ENCODE measurements at regions not wholly inside any gene's neighbourhood (a gene's known extent, or its start where the extent isn't known, plus 50 kb on each side); places are given as distances from the start of the nearest gene placed in this dataset.

- no peak for FAIRE-seq
Measured at GRCh38 chr6:27053738-27054137, 193.8 kb upstream of the PRSS16 start.

DNA sequence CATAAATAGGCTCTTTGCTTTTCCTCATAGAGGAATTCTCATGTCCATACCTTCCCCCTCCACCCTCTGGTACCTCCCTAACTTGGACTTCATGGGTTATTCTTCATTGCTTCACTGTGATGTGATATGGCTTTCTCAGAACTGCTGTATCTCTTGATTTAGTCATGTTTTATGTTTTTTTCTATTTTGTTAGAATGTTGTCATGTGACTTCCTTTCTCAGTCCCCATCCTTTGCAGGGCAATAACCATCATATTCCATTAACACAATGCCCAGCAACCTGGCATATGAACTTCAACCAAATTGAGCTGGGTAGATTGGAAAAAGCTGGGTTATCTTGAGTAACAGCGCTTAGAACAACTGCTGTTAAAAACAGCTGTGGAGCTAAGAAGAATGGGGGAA, 190.9 kb upstream of the PRSS16 start:
- FAIRE-seq = no peak

DNA sequence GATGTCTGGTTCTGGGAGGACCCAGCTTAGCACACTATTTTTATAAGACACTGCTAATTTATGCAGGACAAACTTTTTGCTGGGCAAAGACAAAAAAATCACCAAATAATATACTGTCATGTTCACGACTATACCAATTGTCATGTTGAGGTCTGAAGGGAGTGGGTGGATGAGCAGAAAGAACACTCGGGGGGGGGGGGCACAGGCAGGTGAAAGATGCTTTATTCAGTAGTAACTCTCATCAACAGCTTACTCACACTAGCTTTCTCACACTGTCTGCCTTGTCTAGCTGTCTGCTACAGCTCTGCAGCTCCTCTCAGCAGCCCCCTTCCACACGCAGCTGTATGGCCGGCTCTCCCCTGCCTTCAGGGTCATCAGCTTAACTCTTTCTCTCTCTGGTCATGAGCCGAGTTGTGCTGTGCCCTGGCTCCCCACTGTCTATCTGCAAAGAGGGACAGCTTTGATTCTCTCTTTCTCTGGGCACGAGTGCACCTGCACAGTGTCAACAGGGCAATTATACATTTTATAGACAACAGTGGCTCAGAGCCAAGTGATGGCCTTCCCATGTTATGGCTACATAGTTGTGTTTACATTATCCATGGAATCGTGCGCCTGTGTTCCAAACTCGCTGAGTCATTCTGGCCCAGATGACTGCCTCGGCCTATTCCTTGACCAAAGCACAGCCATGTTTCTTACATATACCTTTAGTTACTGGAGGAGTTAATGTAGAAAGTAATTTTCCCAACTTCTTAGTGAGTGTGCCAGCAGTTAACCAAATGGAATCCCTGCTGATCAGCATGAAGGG, 187.7 kb upstream of the PRSS16 start:
- FAIRE-seq = no peak

DNA sequence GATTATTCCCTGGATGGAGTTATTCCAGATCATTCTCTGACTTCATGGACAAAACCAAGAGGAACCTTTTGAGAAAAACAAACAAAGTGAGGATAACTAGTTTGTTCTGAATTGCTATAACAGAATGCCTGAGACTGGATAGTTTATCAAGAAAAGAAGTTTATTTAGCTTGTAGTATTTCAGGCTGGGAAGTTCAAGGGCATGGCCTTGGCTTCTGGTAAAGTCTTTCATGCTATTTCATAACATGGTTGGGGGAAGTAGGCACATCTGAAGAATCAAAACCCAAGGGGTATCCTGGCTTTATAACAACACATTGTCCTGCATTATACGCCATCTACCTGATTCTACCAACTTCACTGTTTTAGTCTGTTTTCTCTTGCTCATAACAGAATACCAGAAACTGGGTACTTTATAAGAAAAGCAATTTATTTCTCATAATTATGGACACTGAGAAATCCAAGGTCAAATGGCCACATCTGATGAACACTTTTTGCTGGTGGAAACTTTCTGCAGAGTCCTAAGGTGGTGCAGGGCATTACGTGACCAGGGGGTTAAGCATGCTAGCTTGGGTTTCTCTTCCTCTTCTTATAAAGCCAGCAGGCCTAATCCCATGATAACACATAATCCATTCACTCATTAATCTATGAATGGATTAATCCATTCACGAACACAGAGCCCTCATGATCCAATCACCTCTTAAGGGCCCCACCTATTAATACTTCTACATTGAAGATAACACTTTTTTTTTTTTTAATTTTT, 186.1 kb upstream of the PRSS16 start:
- no peak for FAIRE-seq

GRCh38 chr6:27062755-27063154, 184.7 kb upstream of the PRSS16 start:
- FAIRE-seq = no peak

DNA sequence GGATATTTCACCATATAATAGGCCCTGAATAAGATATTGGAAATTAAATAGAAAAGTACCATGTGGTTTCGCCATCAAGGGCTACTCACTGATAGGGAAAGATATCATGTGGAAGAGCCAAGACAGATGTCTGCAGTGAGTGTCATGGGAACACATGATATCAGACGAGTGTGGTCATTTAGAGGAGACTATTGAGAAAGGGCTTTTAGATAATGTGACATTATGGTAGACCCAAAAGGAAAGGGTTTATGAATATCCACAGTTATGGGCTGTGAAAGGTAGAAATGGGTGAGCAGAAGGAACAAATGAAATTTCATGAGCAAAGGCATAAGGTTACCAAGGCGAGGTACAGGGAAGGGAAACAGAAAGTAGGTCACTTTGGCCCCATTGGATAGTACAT, 182.3 kb upstream of the PRSS16 start:
- no peak for FAIRE-seq

DNA sequence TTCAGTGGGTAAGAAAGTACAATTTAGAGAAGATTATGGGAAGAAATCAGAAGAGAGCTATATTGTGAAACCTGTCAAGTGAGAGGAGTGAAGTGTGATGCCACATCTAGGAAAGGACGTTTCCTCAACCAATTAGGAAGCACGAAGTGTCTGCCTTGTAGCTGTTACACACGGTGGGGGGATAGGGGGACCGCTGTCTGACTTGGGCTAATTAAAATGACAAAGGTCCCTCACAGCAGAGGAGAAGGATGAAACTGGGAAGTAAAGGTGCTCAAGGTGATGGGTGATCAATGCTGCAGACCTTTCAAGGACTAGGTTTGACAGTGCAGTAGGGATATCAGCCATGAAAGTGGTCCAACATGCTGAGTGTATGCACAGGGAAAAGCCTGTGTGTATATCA, 181.1 kb upstream of the PRSS16 start:
- FAIRE-seq = no peak

GRCh38 chr6:27066802-27067201, 180.7 kb upstream of the PRSS16 start:
- FAIRE-seq = no peak

- no peak for FAIRE-seq
Measured at GRCh38 chr6:27073441-27073840, 174.1 kb upstream of the PRSS16 start.

GRCh38 chr6:27076116-27076515, 171.4 kb upstream of the PRSS16 start:
- no peak for FAIRE-seq

GRCh38 chr6:27078734-27079357, 168.7 kb upstream of the PRSS16 start:
- peak; percentile 43 for FAIRE-seq

GRCh38 chr6:27081188-27081587, 166.3 kb upstream of the PRSS16 start:
- FAIRE-seq = no peak

- FAIRE-seq = no peak
Measured at GRCh38 chr6:27081931-27082330, 165.6 kb upstream of the PRSS16 start.

- no peak for FAIRE-seq
Measured at GRCh38 chr6:27088068-27088467, 159.4 kb upstream of the PRSS16 start.

GRCh38 chr6:27091661-27092315, 155.7 kb upstream of the PRSS16 start:
- FAIRE-seq = no peak

DNA sequence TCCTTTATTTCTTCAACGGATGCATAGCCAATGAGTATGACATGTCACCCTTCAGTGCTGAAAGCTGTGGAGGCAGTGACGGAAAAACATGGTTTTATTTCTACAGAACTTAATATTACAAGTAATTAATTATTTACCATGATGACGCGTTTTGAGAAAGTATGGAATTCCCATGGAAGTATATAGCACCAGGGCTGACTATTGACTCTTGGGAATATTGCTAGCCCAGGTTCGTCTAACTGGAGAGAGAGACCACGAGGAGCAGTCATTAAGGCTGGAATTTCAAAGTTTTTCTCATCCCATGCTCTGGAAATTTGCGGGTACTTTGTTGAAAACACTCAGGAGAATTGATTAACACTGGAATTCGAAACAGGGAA, 155.2 kb upstream of the PRSS16 start:
- FAIRE-seq = no peak

- no peak for FAIRE-seq
Measured at GRCh38 chr6:27095914-27096313, 151.6 kb upstream of the PRSS16 start.

- FAIRE-seq = no peak
Measured at GRCh38 chr6:27096834-27097511, 150.5 kb upstream of the PRSS16 start.

DNA sequence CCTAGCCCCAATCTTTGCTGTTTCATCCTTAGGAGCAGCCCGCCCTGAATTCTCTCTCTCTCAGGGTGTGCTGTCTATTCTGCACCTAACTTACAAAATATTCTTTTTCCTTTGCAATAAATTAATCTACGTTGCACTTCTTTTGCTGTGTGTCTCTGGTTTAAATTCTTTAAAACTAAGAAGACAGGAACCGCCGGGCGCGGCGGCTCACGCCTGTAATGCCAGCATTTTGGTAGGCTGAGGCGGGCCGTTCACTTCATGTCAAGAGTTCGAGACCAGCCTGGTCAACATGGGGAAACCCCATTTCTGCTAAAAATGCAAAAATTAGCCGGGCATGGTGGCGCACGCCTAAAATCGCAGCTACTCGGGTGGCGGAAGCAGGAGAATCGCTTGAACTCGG, 148.5 kb upstream of the PRSS16 start:
- no peak for FAIRE-seq

DNA sequence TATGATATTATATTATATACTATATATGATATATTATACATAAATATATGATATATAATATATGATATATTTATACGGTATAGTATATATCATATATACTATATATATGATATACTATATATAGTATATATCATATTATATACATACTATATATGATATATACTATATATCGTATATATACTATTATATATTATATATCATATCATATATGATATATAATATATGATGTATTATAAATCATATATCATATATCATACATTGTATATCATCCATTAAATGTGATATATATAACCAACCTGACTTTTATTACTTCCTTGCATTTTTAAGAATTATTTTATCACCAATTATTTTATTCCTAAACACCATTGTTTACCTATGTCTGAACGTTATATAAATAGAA, 146.6 kb upstream of the PRSS16 start:
- peak; percentile 64 for FAIRE-seq

- no peak for FAIRE-seq
Measured at GRCh38 chr6:27101824-27102223, 145.7 kb upstream of the PRSS16 start.

DNA sequence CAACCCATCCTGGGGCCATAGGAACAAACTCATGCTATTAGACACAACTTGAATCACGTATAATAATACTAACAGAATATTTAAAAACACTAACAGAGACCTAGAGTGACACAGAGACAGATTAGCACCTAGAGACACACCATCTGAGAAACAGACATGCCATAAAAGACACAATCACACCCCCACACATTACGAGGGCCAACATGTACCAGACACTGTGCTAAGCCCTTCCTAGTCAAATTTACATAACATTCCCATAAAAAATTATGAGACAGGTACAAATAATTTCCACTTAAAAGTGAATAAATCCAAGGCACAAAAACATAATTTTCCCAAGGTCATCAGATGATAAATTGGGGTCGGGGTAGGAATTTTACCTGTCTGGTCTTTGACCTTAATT, 141.1 kb upstream of the PRSS16 start:
- FAIRE-seq = no peak

DNA sequence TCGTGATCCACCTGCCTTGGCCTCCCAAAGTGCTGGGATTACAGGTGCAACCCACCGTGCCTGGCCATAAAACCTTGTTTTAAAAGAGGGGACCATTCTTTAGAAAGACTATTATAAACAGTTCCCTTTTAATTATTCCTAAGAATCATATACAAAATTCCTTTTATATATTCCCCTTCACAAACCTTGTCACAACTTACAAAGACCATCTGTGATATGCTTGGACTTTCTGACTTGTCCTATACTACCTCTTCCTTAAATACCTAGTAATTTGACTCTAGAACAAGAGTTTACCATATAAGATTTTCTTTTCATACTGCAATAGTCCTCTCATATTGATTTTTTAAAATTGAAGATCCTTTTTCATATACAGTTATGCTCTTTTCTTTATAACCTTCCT, 135.8 kb upstream of the PRSS16 start:
- no peak for FAIRE-seq
